H9 (cell line): ENCODE measurements at regions not wholly inside any gene's neighbourhood (a gene's known extent, or its start where the extent isn't known, plus 50 kb on each side); places are given as distances from the start of the nearest gene placed in this dataset.
A peak's percentile ranks its signal among the peaks of the same experiment; 100 is the strongest.

Source experiments
- DNase-seq: peaks from one replicate; pipeline ENCODE4 v3.0.0-alpha.2; 2017
- H2AFZ ChIP-seq: one replicate; pipeline ENCODE4 v1.6.1; 2013; ENCODE audit warnings: mild to moderate bottlenecking, low read length, control low read depth, moderate library complexity
- H2AK5ac ChIP-seq: 2 replicates; pipeline ENCODE4 v1.6.1; 2013; ENCODE audit warnings: low read length, control low read depth, mixed read lengths; ENCODE audit not compliant: insufficient read length
- H2BK120ac ChIP-seq: one replicate; pipeline ENCODE4 v1.6.1; 2013; ENCODE audit warnings: low read depth, mild to moderate bottlenecking, low read length, control low read depth, inconsistent platforms; ENCODE audit not compliant: poor library complexity, severe bottlenecking
- H2BK12ac ChIP-seq: 2 replicates; pipeline ENCODE4 v1.6.1; 2013; ENCODE audit warnings: low read length, control low read depth, mixed read lengths, low read depth; ENCODE audit not compliant: insufficient read length
- H2BK15ac ChIP-seq: 2 replicates; pipeline ENCODE4 v1.6.1; 2013; ENCODE audit warnings: low read depth, low read length, control low read depth
- H2BK20ac ChIP-seq: one replicate; pipeline ENCODE4 v1.6.1; 2013; ENCODE audit warnings: low read depth, mild to moderate bottlenecking, low read length, control low read depth, inconsistent platforms; ENCODE audit not compliant: poor library complexity, severe bottlenecking
- H2BK5ac ChIP-seq: 2 replicates; pipeline ENCODE4 v1.6.1; 2013; ENCODE audit warnings: low read length, control low read depth, mixed read lengths; ENCODE audit not compliant: insufficient read length
- H3K14ac ChIP-seq: 2 replicates; pipeline ENCODE4 v1.6.1; 2013; ENCODE audit warnings: low read length, control low read depth; ENCODE audit not compliant: insufficient read depth
- H3K18ac ChIP-seq: 2 replicates; pipeline ENCODE4 v1.6.1; 2013; ENCODE audit warnings: low read depth, mild to moderate bottlenecking, mixed read lengths, low read length, control low read depth; ENCODE audit not compliant: insufficient read length
- H3K23ac ChIP-seq: 2 replicates; pipeline ENCODE4 v1.6.1; 2013; ENCODE audit warnings: low read length, control low read depth, mixed read lengths, low read depth; ENCODE audit not compliant: insufficient read length
- H3K23me2 ChIP-seq: 2 replicates; pipeline ENCODE4 v1.6.1; 2013; ENCODE audit warnings: low read depth, mild to moderate bottlenecking, mixed read lengths, low read length, control low read depth; ENCODE audit not compliant: insufficient read length, poor library complexity, severe bottlenecking
- H3K27ac ChIP-seq: 2 replicates; pipeline ENCODE4 v1.5.1; 2013; ENCODE audit warnings: low read length, control low read depth, mixed read lengths, low read depth; ENCODE audit not compliant: insufficient read length
- H3K27me3 ChIP-seq: 2 replicates; pipeline ENCODE4 v1.6.1; 2013; ENCODE audit warnings: low read length, control low read depth, inconsistent platforms; ENCODE audit not compliant: insufficient read depth
- H3K4ac ChIP-seq: 2 replicates; pipeline ENCODE4 v1.6.1; 2013; ENCODE audit warnings: low read depth, mild to moderate bottlenecking, control low read depth, inconsistent platforms, low read length, moderate library complexity
- H3K4me1 ChIP-seq: 2 replicates; pipeline ENCODE4 v1.6.1; 2013; ENCODE audit warnings: low read length, control low read depth, inconsistent platforms; ENCODE audit not compliant: insufficient read depth
- H3K4me2 ChIP-seq: 2 replicates; pipeline ENCODE4 v1.6.1; 2013; ENCODE audit warnings: low read length, control low read depth, mixed read lengths; ENCODE audit not compliant: insufficient read length, insufficient read depth
- H3K56ac ChIP-seq: 2 replicates; pipeline ENCODE4 v1.6.1; 2013; ENCODE audit warnings: low read depth, mild to moderate bottlenecking, mixed read lengths, low read length, control low read depth; ENCODE audit not compliant: insufficient read length
- H3K79me1 ChIP-seq: 2 replicates; pipeline ENCODE4 v1.6.1; 2013; ENCODE audit warnings: low read depth, mild to moderate bottlenecking, moderate library complexity, low read length, control low read depth, inconsistent platforms; ENCODE audit not compliant: insufficient read depth, poor library complexity, severe bottlenecking
- H3K79me2 ChIP-seq: 2 replicates; pipeline ENCODE4 v1.6.1; 2013; ENCODE audit warnings: low read length, control low read depth, inconsistent platforms; ENCODE audit not compliant: insufficient read depth
- H3K9ac ChIP-seq: 2 replicates; pipeline ENCODE4 v1.6.1; 2013; ENCODE audit warnings: low read length, control low read depth, mixed read lengths; ENCODE audit not compliant: insufficient read length; ENCODE audit errors: extremely low read depth
- H3K9me3 ChIP-seq: one replicate; pipeline ENCODE4 v1.6.1; 2013; ENCODE audit warnings: low read depth, low read length, inconsistent platforms; ENCODE audit not compliant: control insufficient read depth
- H3T11ph ChIP-seq: one replicate; pipeline ENCODE4 v1.6.1; 2013; ENCODE audit warnings: mild to moderate bottlenecking, low read length, control low read depth, inconsistent platforms
- H4K20me1 ChIP-seq: one replicate; pipeline ENCODE4 v1.6.1; 2013; ENCODE audit not compliant: control insufficient read depth, insufficient read length, insufficient read depth
- H4K5ac ChIP-seq: 2 replicates; pipeline ENCODE4 v1.6.1; 2013; ENCODE audit warnings: low read depth, mild to moderate bottlenecking, mixed read lengths, low read length, control low read depth; ENCODE audit not compliant: insufficient read length
- H4K8ac ChIP-seq: replicated peaks from 2 replicates; pipeline ENCODE4 v1.6.1; 2013; ENCODE audit warnings: low read length, control low read depth, mixed read lengths, low read depth; ENCODE audit not compliant: insufficient read length
- H4K91ac ChIP-seq: 2 replicates; pipeline ENCODE4 v1.6.1; 2013; ENCODE audit warnings: low read depth, mild to moderate bottlenecking, moderate library complexity, mixed read lengths, low read length, control low read depth; ENCODE audit not compliant: insufficient read length
- H3K27ac Mint-ChIP-seq, 3 experiments: 2 replicates in 2 of 3; 3 replicates in 1 of 3; pipeline ENCODE4 v1.8.0; 2020 to 2021; ENCODE audit warnings: mixed read lengths in 3 of 3, mild to moderate bottlenecking in 1 of 3, moderate library complexity in 1 of 3
- H3K27me3 Mint-ChIP-seq: 2 replicates; pipeline ENCODE4 v1.8.0; 2021; ENCODE audit warnings: low read depth, mild to moderate bottlenecking, moderate library complexity, mixed read lengths
- H3K36me3 Mint-ChIP-seq, 3 experiments: 2 replicates in 2 of 3; 3 replicates in 1 of 3; pipeline ENCODE4 v1.8.0; 2020 to 2021; ENCODE audit warnings: low read depth in 3 of 3, mixed read lengths in 3 of 3; ENCODE audit not compliant: insufficient read depth in 1 of 3
- H3K4me1 Mint-ChIP-seq, 2 experiments: 2 replicates each; pipeline ENCODE4 v1.8.0; 2020; ENCODE audit warnings: mixed read lengths in 2 of 2
- H3K4me3 Mint-ChIP-seq, 2 experiments: 2 replicates in 1 of 2; 3 replicates in 1 of 2; pipeline ENCODE4 v1.8.0; 2020 to 2021; ENCODE audit warnings: mild to moderate bottlenecking in 2 of 2, mixed read lengths in 2 of 2, moderate library complexity in 1 of 2
- H3K9me3 Mint-ChIP-seq, 2 experiments: 2 replicates in 1 of 2; 3 replicates in 1 of 2; pipeline ENCODE4 v1.8.0; 2020; ENCODE audit warnings: mild to moderate bottlenecking in 2 of 2, mixed read lengths in 2 of 2, moderate library complexity in 1 of 2
- CTCF ChIP-seq: fragments of 200-600 bp; sonication (generic); conservative IDR thresholded peaks from 3 replicates; pipeline ENCODE4 v1.8.0; 2021; ENCODE audit warnings: antibody characterized with exemption, mild to moderate bottlenecking
- WGBS: extraction: QIAGEN DNeasy Blood & Tissue Kit; methylation state at CpG from one replicate; pipeline ENCODE4 v1.1.7; 2013; ENCODE audit warnings: missing lambda C conversion rate, low lambda C conversion rate, mixed read lengths; ENCODE audit not compliant: insufficient read length; ENCODE audit errors: extremely low coverage; 5-methylcytosine and 5-hydroxymethylcytosine counted together

- peaks cover 38 to 49% of the 10 kb centered on the region in 2 experiments for H3K4me1 Mint-ChIP-seq
These were observed 69.8 kb upstream of the INSIG1 start for GRCh38 chr7:155227788-155228458.

More at GRCh38 chr7:155227788-155228458, 69.8 kb upstream of the INSIG1 start:
- Histone ChIP-seq H3T11ph (no peak overlapping the region), H3K79me1 (no peaks in the 10 kb centered on the region), H3K9me3 (no peaks in the 10 kb centered on the region), H3K23ac (no peak overlapping the region), H3K27me3 (no peaks in the 10 kb centered on the region; the same call in 1 of the 2 replicates), H2BK12ac (no peak overlapping the region), H3K14ac (no peak overlapping the region), H4K91ac (no peak overlapping the region), H4K20me1 (no peaks in the 10 kb centered on the region), H3K27ac (no peak overlapping the region), H4K8ac (no peak overlapping the region), H3K18ac (no peak overlapping the region), H3K79me2 (no peaks in the 10 kb centered on the region), H3K4me2 (no peak overlapping the region), H2AK5ac (no peak overlapping the region), H2BK15ac (no peak overlapping the region), H3K9ac (no peak overlapping the region), H3K4ac (no peak overlapping the region), H2BK20ac (no peak overlapping the region), H2BK120ac (no peak overlapping the region), H3K56ac (no peak overlapping the region), H3K23me2 (no peaks in the 10 kb centered on the region), H2BK5ac (no peak overlapping the region), H2AFZ (no peak overlapping the region), H3K4me1 (peaks cover 2% of the 10 kb centered on the region; the same call in 1 of the 2 replicates), H4K5ac (no peak overlapping the region)
- H3K9me3 Mint-ChIP-seq = no peaks in the 10 kb centered on the region; a peak in 1 of 5 replicates
- H3K4me3 Mint-ChIP-seq = peak overlapping the region; percentile 16 to 31; a peak in 3 of 5 replicates
- peak overlapping the region in 1 of 3 experiments; percentile 59; a peak in 2 of 7 replicates for H3K27ac Mint-ChIP-seq
- TF ChIP-seq CTCF = no peak
- no CpG with 5 or more reads among the region's 22 CpGs for WGBS
- peaks cover 55% of the 10 kb centered on the region for H3K27me3 Mint-ChIP-seq
- DNase-seq = peak; percentile 65
- no peaks in the 10 kb centered on the region; a peak in 1 of 7 replicates for H3K36me3 Mint-ChIP-seq
